ENCODE measurements at regions not wholly inside any gene's neighbourhood (a gene's known extent, or its start where the extent isn't known, plus 50 kb on each side); places are given as distances from the start of the nearest gene placed in this dataset.
"Not testable (repeated sequence)": the region's sequence is repeated elsewhere in the genome, so short reads cannot be mapped to it uniquely, and the experiment has no call there.

- TF ChIP-seq CTCF (IDR thresholded peaks at IDR 0.05) = no peak
- no peak for TF ChIP-seq EZH2 (IDR thresholded peaks at IDR 0.05; ENCODE audit: borderline replicate concordance, insufficient read depth, low read depth, low read length, poor library complexity, severe bottlenecking)
- no peak for ATAC-seq (ENCODE audit: low read depth)
- DNase-seq = no peak
- H3K9ac ChIP-seq (ENCODE audit: low read length) = no peak overlapping the region
- Mint-ChIP-seq H3K4me3 (no peak overlapping the region), H3K4me1 (peaks cover 49% of the 10 kb centered on the region), H3K9me3 (ENCODE audit: insufficient read depth) (no peaks in the 10 kb centered on the region), H3K27ac (peak overlapping the region; percentile 20), H3K27me3 (no peaks in the 10 kb centered on the region)
- no peaks in the 10 kb centered on the region for H3K27me3 ChIP-seq (replicated peaks in 1 of 4; ENCODE audit: control extremely low read depth in 1 of 4, control insufficient read depth in 3 of 4, insufficient read depth in 4 of 4, low read length in 3 of 4)
- H3K36me3 ChIP-seq (replicated peaks in 1 of 2; ENCODE audit: control extremely low read depth in 1 of 2, control insufficient read depth in 1 of 2, extremely low read depth in 1 of 2, insufficient read depth in 2 of 2, low read length in 1 of 2) = no peaks in the 10 kb centered on the region
- no peaks in the 10 kb centered on the region for H4K20me1 ChIP-seq (ENCODE audit: control insufficient read depth, insufficient read depth, low read length, poor library complexity, severe bottlenecking)
- no peak overlapping the region for H3K4me3 ChIP-seq (ENCODE audit: control extremely low read depth in 1 of 5, extremely low read depth in 1 of 5, insufficient read depth in 1 of 5, low read depth in 2 of 5, low read length in 4 of 5)
- ChIA-PET CTCF (interaction anchor here (1.1 to 1.7 kb wide), 2 partner anchors 14 to 16 kb away, joined by 3 to 7 read pairs; no protein-coding TSS in a partner anchor), POLR2A (no interaction called here)
- H3K79me2 ChIP-seq (ENCODE audit: control insufficient read depth, insufficient read depth, low read length) = no peaks in the 10 kb centered on the region
- H3K9me3 ChIP-seq (ENCODE audit: control extremely low read depth in 1 of 3, control insufficient read depth in 2 of 3, insufficient read depth in 1 of 3, low read length in 2 of 3) = peaks cover 0 to 14% (median 5%) of the 10 kb centered on the region in 3 donors
- 76% methylated on average over 1 of the region's 3 CpGs for WGBS (ENCODE audit: insufficient coverage)
- H3K4me2 ChIP-seq (replicated peaks; ENCODE audit: low read depth, low read length, poor library complexity, severe bottlenecking) = no peak overlapping the region
- peaks cover 47 to 48% of the 10 kb centered on the region in 2 donors for H3K4me1 ChIP-seq (ENCODE audit: control insufficient read depth in 2 of 2, insufficient read depth in 2 of 2, low read length in 2 of 2)
- H3K27ac ChIP-seq (ENCODE audit: low read length in 2 of 2) = no peak overlapping the region
- intact Hi-C loops (cut with micrococcal nuclease) = no loop called here
- H2AFZ ChIP-seq (ENCODE audit: insufficient read depth, low read depth, low read length, poor library complexity, severe bottlenecking) = no peak overlapping the region
Measured at GRCh38 chr12:4833053-4833452, 76.7 kb upstream of the KCNA1 start.

- Histone ChIP-seq H3K9me3 (ENCODE audit: control extremely low read depth in 1 of 3, control insufficient read depth in 2 of 3, insufficient read depth in 1 of 3, low read length in 2 of 3) (peaks cover 0 to 15% (median 5%) of the 10 kb centered on the region in 3 donors), H3K36me3 (replicated peaks in 1 of 2; ENCODE audit: control extremely low read depth in 1 of 2, control insufficient read depth in 1 of 2, extremely low read depth in 1 of 2, insufficient read depth in 2 of 2, low read length in 1 of 2) (no peaks in the 10 kb centered on the region), H4K20me1 (ENCODE audit: control insufficient read depth, insufficient read depth, low read length, poor library complexity, severe bottlenecking) (no peaks in the 10 kb centered on the region), H3K27me3 (replicated peaks in 1 of 4; ENCODE audit: control extremely low read depth in 1 of 4, control insufficient read depth in 3 of 4, insufficient read depth in 4 of 4, low read length in 3 of 4) (no peaks in the 10 kb centered on the region), H3K79me2 (ENCODE audit: control insufficient read depth, insufficient read depth, low read length) (no peaks in the 10 kb centered on the region), H3K4me1 (ENCODE audit: control insufficient read depth in 2 of 2, insufficient read depth in 2 of 2, low read length in 2 of 2) (peaks cover 43% of the 10 kb centered on the region in 2 donors), H3K27ac (ENCODE audit: low read length in 2 of 2) (no peak overlapping the region), H3K4me2 (replicated peaks; ENCODE audit: low read depth, low read length, poor library complexity, severe bottlenecking) (no peak overlapping the region), H3K4me3 (ENCODE audit: control extremely low read depth in 1 of 5, extremely low read depth in 1 of 5, insufficient read depth in 1 of 5, low read depth in 2 of 5, low read length in 4 of 5) (no peak overlapping the region), H2AFZ (ENCODE audit: insufficient read depth, low read depth, low read length, poor library complexity, severe bottlenecking) (no peak overlapping the region), H3K9ac (ENCODE audit: low read length) (no peak overlapping the region)
- ATAC-seq (ENCODE audit: low read depth) (no peak), DNase-seq (no peak)
- Mint-ChIP-seq H3K9me3 (ENCODE audit: insufficient read depth) (no peaks in the 10 kb centered on the region), H3K4me1 (peaks cover 45% of the 10 kb centered on the region), H3K27ac (peak overlapping the region; percentile 20), H3K4me3 (no peak overlapping the region), H3K27me3 (no peaks in the 10 kb centered on the region)
- ChIA-PET POLR2A (no interaction called here), CTCF (interaction anchor here (1.1 to 2.5 kb wide), 4 partner anchors 14 to 22 kb away, joined by 3 to 16 read pairs (median 8); no protein-coding TSS in a partner anchor)
- intact Hi-C loops (cut with micrococcal nuclease) = no loop called here
- WGBS (ENCODE audit: insufficient coverage) = no CpG with 5 or more reads among the region's 3 CpGs
- TF ChIP-seq CTCF (IDR thresholded peaks at IDR 0.05) = no peak
Measured at GRCh38 chr12:4833524-4833923, 76.2 kb upstream of the KCNA1 start.

- intact Hi-C loops (cut with micrococcal nuclease); H3K9ac ChIP-seq (ENCODE audit: low read length); H3K4me1 ChIP-seq (ENCODE audit: control insufficient read depth in 2 of 2, insufficient read depth in 2 of 2, low read length in 2 of 2); H3K4me2 ChIP-seq (replicated peaks; ENCODE audit: low read depth, low read length, poor library complexity, severe bottlenecking); H3K36me3 ChIP-seq (replicated peaks in 1 of 2; ENCODE audit: control extremely low read depth in 1 of 2, control insufficient read depth in 1 of 2, extremely low read depth in 1 of 2, insufficient read depth in 2 of 2, low read length in 1 of 2); H3K9me3 Mint-ChIP-seq (ENCODE audit: insufficient read depth); H3K4me3 ChIP-seq (ENCODE audit: control extremely low read depth in 1 of 5, extremely low read depth in 1 of 5, insufficient read depth in 1 of 5, low read depth in 2 of 5, low read length in 4 of 5); ATAC-seq (ENCODE audit: low read depth); H4K20me1 ChIP-seq (ENCODE audit: control insufficient read depth, insufficient read depth, low read length, poor library complexity, severe bottlenecking); H3K79me2 ChIP-seq (ENCODE audit: control insufficient read depth, insufficient read depth, low read length); H3K9me3 ChIP-seq (ENCODE audit: control extremely low read depth in 1 of 3, control insufficient read depth in 2 of 3, insufficient read depth in 1 of 3, low read length in 2 of 3); H3K4me3 Mint-ChIP-seq; H3K27me3 ChIP-seq (replicated peaks in 1 of 4; ENCODE audit: control extremely low read depth in 1 of 4, control insufficient read depth in 3 of 4, insufficient read depth in 4 of 4, low read length in 3 of 4); H3K27ac Mint-ChIP-seq; H3K27me3 Mint-ChIP-seq: not testable (repeated sequence)
- CTCF ChIA-PET = interaction anchor here (2.8 kb wide), 1 partner anchor 14 kb away, joined by 21 read pairs; no protein-coding TSS in a partner anchor
- H3K4me1 Mint-ChIP-seq = peaks cover 13% of the 10 kb centered on the region
- POLR2A ChIA-PET = interaction anchor here (0.7 kb wide), 1 partner anchor 22 kb away, joined by 7 read pairs; no protein-coding TSS in a partner anchor
- DNase-seq = peak; percentile 58
- no CpG with 5 or more reads among the region's 3 CpGs for WGBS (ENCODE audit: insufficient coverage)
- Histone ChIP-seq H2AFZ (ENCODE audit: insufficient read depth, low read depth, low read length, poor library complexity, severe bottlenecking) (peak overlapping the region; percentile 26), H3K27ac (ENCODE audit: low read length in 2 of 2) (peak overlapping the region in 1 of 2 donors; percentile 2)
Measured at GRCh38 chr12:4842401-4842800, 67.3 kb upstream of the KCNA1 start.

Data from B cell (primary cell).